ENCODE measurements at regions not wholly inside any gene's neighbourhood (a gene's known extent, or its start where the extent isn't known, plus 50 kb on each side); places are given as distances from the start of the nearest gene placed in this dataset.

GRCh38 chr11:57100638-57101331 lies 81.0 kb upstream of the LRRC55 start:
- no peaks in the 10 kb centered on the region for H3K4me1 ChIP-seq (ENCODE audit: insufficient read depth, insufficient read length)
- no peak for DNase-seq (ENCODE audit: low read depth, low spot score)
- no peak overlapping the region for H3K9ac ChIP-seq (ENCODE audit: insufficient read length, low read depth)
- no peaks in the 10 kb centered on the region for H3K27me3 ChIP-seq (ENCODE audit: insufficient read depth, insufficient read length)
- no peaks in the 10 kb centered on the region for H3K9me3 ChIP-seq (ENCODE audit: insufficient read depth, low read length)
- no peaks in the 10 kb centered on the region for H3K36me3 ChIP-seq (ENCODE audit: insufficient read depth, insufficient read length, low read length)
- no peak overlapping the region for H3K4me3 ChIP-seq (ENCODE audit: insufficient read length, low read depth)
- TF ChIP-seq ZNF274 (IDR thresholded peaks at IDR 0.05; ENCODE audit: low read depth, low read length) (no peak), YY1 (IDR thresholded peaks at IDR 0.05; ENCODE audit: insufficient read depth, insufficient read length) (no peak), SUZ12 (IDR thresholded peaks at IDR 0.05; ENCODE audit: extremely low read depth, insufficient read depth, insufficient read length) (no peak)

- Histone ChIP-seq H3K4me3 (ENCODE audit: insufficient read length, low read depth) (no peak overlapping the region), H3K36me3 (ENCODE audit: insufficient read depth, insufficient read length, low read length) (no peaks in the 10 kb centered on the region), H3K4me1 (ENCODE audit: insufficient read depth, insufficient read length) (no peaks in the 10 kb centered on the region), H3K9ac (ENCODE audit: insufficient read length, low read depth) (no peak overlapping the region), H3K27me3 (ENCODE audit: insufficient read depth, insufficient read length) (no peaks in the 10 kb centered on the region), H3K9me3 (ENCODE audit: insufficient read depth, low read length) (no peaks in the 10 kb centered on the region)
- TF ChIP-seq ZNF274 (IDR thresholded peaks at IDR 0.05; ENCODE audit: low read depth, low read length) (no peak), SUZ12 (IDR thresholded peaks at IDR 0.05; ENCODE audit: extremely low read depth, insufficient read depth, insufficient read length) (no peak), YY1 (IDR thresholded peaks at IDR 0.05; ENCODE audit: insufficient read depth, insufficient read length) (no peak)
- no peak for DNase-seq (ENCODE audit: low read depth, low spot score)
Measured at GRCh38 chr11:57103899-57104605, 77.7 kb upstream of the LRRC55 start.

GRCh38 chr11:57109331-57109730 lies 72.4 kb upstream of the LRRC55 start:
- no peaks in the 10 kb centered on the region for H3K4me1 ChIP-seq (ENCODE audit: insufficient read depth, insufficient read length)
- no peaks in the 10 kb centered on the region for H3K27me3 ChIP-seq (ENCODE audit: insufficient read depth, insufficient read length)
- no peaks in the 10 kb centered on the region for H3K36me3 ChIP-seq (ENCODE audit: insufficient read depth, insufficient read length, low read length)
- DNase-seq (ENCODE audit: low read depth, low spot score): no peak
- no peak overlapping the region for H3K9ac ChIP-seq (ENCODE audit: insufficient read length, low read depth)
- no peaks in the 10 kb centered on the region for H3K9me3 ChIP-seq (ENCODE audit: insufficient read depth, low read length)
- no peak overlapping the region for H3K4me3 ChIP-seq (ENCODE audit: insufficient read length, low read depth)
- TF ChIP-seq YY1 (IDR thresholded peaks at IDR 0.05; ENCODE audit: insufficient read depth, insufficient read length) (no peak), ZNF274 (IDR thresholded peaks at IDR 0.05; ENCODE audit: low read depth, low read length) (no peak), SUZ12 (IDR thresholded peaks at IDR 0.05; ENCODE audit: extremely low read depth, insufficient read depth, insufficient read length) (no peak)

GRCh38 chr11:57111619-57112018 lies 70.1 kb upstream of the LRRC55 start:
- H3K36me3 ChIP-seq (ENCODE audit: insufficient read depth, insufficient read length, low read length): no peaks in the 10 kb centered on the region
- no peak overlapping the region for H3K4me3 ChIP-seq (ENCODE audit: insufficient read length, low read depth)
- no peak for DNase-seq (ENCODE audit: low read depth, low spot score)
- no peak overlapping the region for H3K9ac ChIP-seq (ENCODE audit: insufficient read length, low read depth)
- H3K4me1 ChIP-seq (ENCODE audit: insufficient read depth, insufficient read length): no peaks in the 10 kb centered on the region
- TF ChIP-seq ZNF274 (IDR thresholded peaks at IDR 0.05; ENCODE audit: low read depth, low read length): no peak
- TF ChIP-seq YY1 (IDR thresholded peaks at IDR 0.05; ENCODE audit: insufficient read depth, insufficient read length): no peak
- TF ChIP-seq SUZ12 (IDR thresholded peaks at IDR 0.05; ENCODE audit: extremely low read depth, insufficient read depth, insufficient read length): no peak
- H3K27me3 ChIP-seq (ENCODE audit: insufficient read depth, insufficient read length): no peaks in the 10 kb centered on the region
- H3K9me3 ChIP-seq (ENCODE audit: insufficient read depth, low read length): no peaks in the 10 kb centered on the region

GRCh38 chr11:57116654-57117053 lies 65.1 kb upstream of the LRRC55 start:
- Histone ChIP-seq H3K9me3 (ENCODE audit: insufficient read depth, low read length) (no peaks in the 10 kb centered on the region), H3K36me3 (ENCODE audit: insufficient read depth, insufficient read length, low read length) (no peaks in the 10 kb centered on the region), H3K27me3 (ENCODE audit: insufficient read depth, insufficient read length) (no peaks in the 10 kb centered on the region), H3K4me3 (ENCODE audit: insufficient read length, low read depth) (no peak overlapping the region), H3K4me1 (ENCODE audit: insufficient read depth, insufficient read length) (no peaks in the 10 kb centered on the region), H3K9ac (ENCODE audit: insufficient read length, low read depth) (no peak overlapping the region)
- DNase-seq (ENCODE audit: low read depth, low spot score): peak; percentile 49
- TF ChIP-seq SUZ12 (IDR thresholded peaks at IDR 0.05; ENCODE audit: extremely low read depth, insufficient read depth, insufficient read length) (no peak), ZNF274 (IDR thresholded peaks at IDR 0.05; ENCODE audit: low read depth, low read length) (no peak), YY1 (IDR thresholded peaks at IDR 0.05; ENCODE audit: insufficient read depth, insufficient read length) (no peak)

GRCh38 chr11:57120192-57120965 lies 61.4 kb upstream of the LRRC55 start:
- DNase-seq (ENCODE audit: low read depth, low spot score): no peak
- TF ChIP-seq ZNF274 (IDR thresholded peaks at IDR 0.05; ENCODE audit: low read depth, low read length): no peak
- TF ChIP-seq YY1 (IDR thresholded peaks at IDR 0.05; ENCODE audit: insufficient read depth, insufficient read length): no peak
- TF ChIP-seq SUZ12 (IDR thresholded peaks at IDR 0.05; ENCODE audit: extremely low read depth, insufficient read depth, insufficient read length): no peak
- no peak overlapping the region for H3K4me3 ChIP-seq (ENCODE audit: insufficient read length, low read depth)
- no peaks in the 10 kb centered on the region for H3K9me3 ChIP-seq (ENCODE audit: insufficient read depth, low read length)
- H3K27me3 ChIP-seq (ENCODE audit: insufficient read depth, insufficient read length): no peaks in the 10 kb centered on the region
- H3K36me3 ChIP-seq (ENCODE audit: insufficient read depth, insufficient read length, low read length): no peaks in the 10 kb centered on the region
- peaks cover 12% of the 10 kb centered on the region for H3K4me1 ChIP-seq (ENCODE audit: insufficient read depth, insufficient read length)
- H3K9ac ChIP-seq (ENCODE audit: insufficient read length, low read depth): no peak overlapping the region

- TF ChIP-seq ZNF274 (IDR thresholded peaks at IDR 0.05; ENCODE audit: low read depth, low read length) (no peak), SUZ12 (IDR thresholded peaks at IDR 0.05; ENCODE audit: extremely low read depth, insufficient read depth, insufficient read length) (no peak), YY1 (IDR thresholded peaks at IDR 0.05; ENCODE audit: insufficient read depth, insufficient read length) (no peak)
- Histone ChIP-seq H3K9me3 (ENCODE audit: insufficient read depth, low read length) (no peaks in the 10 kb centered on the region), H3K4me1 (ENCODE audit: insufficient read depth, insufficient read length) (peaks cover 15% of the 10 kb centered on the region), H3K9ac (ENCODE audit: insufficient read length, low read depth) (no peak overlapping the region), H3K27me3 (ENCODE audit: insufficient read depth, insufficient read length) (no peaks in the 10 kb centered on the region), H3K4me3 (ENCODE audit: insufficient read length, low read depth) (no peak overlapping the region), H3K36me3 (ENCODE audit: insufficient read depth, insufficient read length, low read length) (no peaks in the 10 kb centered on the region)
- no peak for DNase-seq (ENCODE audit: low read depth, low spot score)
Measured at GRCh38 chr11:57121996-57122395, 59.8 kb upstream of the LRRC55 start.
